Esophagus squamous epithelium (tissue), 4 donors: ENCODE measurements at regions not wholly inside any gene's neighbourhood (a gene's known extent, or its start where the extent isn't known, plus 50 kb on each side); places are given as distances from the start of the nearest gene placed in this dataset.

Source experiments
- POLR2A ChIP-seq, 4 donors: fragments of 450-650 bp; IDR thresholded peaks; one replicate each; pipeline ENCODE4 v1.6.1; 2017; ENCODE audit warnings: antibody characterized with exemption in 4 of 4, mild to moderate bottlenecking in 4 of 4, moderate library complexity in 3 of 4
- TF ChIP-seq, protein P1 (sequence below), 6 experiments: fragments of 450-650 bp in 4 of 6; fragments of 200-600 bp in 2 of 6; sonication (generic) in 2 of 6; IDR thresholded peaks; one replicate each; pipeline ENCODE4 v1.5.1; 2016 to 2019; ENCODE audit warnings: antibody characterized with exemption in 6 of 6, mild to moderate bottlenecking in 4 of 6, moderate library complexity in 4 of 6

DNA sequence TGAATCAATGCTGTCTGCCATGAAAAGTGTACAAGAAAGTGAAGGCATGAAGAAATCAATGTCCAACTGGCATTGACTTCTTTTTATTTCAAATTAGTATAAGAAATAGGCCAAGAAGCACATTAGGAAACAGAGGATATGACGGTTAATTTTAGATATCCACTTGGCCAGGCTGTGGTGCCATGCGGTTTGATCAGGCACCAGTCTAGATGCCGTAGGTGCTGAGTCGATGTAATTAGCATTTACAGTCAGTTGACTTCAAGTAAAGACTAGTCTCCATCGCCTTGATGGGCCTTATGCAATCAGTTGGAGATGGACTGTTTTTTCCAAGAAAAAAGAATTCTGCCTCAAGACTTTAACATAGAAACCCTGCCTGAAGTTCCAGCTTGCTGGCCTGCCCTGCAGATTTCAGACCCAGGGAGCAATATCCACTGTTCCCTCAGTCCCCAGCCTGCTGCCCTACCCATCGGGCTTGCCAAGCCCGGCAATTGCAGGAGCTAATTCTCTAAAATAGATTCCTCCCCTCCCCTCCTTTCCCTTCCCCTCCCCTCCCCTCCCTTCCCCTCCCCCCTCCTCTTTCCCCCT is 120.5 kb upstream of the PEG3 start:
- TF ChIP-seq, protein P1, sequence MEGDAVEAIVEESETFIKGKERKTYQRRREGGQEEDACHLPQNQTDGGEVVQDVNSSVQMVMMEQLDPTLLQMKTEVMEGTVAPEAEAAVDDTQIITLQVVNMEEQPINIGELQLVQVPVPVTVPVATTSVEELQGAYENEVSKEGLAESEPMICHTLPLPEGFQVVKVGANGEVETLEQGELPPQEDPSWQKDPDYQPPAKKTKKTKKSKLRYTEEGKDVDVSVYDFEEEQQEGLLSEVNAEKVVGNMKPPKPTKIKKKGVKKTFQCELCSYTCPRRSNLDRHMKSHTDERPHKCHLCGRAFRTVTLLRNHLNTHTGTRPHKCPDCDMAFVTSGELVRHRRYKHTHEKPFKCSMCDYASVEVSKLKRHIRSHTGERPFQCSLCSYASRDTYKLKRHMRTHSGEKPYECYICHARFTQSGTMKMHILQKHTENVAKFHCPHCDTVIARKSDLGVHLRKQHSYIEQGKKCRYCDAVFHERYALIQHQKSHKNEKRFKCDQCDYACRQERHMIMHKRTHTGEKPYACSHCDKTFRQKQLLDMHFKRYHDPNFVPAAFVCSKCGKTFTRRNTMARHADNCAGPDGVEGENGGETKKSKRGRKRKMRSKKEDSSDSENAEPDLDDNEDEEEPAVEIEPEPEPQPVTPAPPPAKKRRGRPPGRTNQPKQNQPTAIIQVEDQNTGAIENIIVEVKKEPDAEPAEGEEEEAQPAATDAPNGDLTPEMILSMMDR (IDR thresholded peaks at IDR 0.05), result no peak
- no peak for TF ChIP-seq POLR2A (IDR thresholded peaks at IDR 0.05)
